Left renal pelvis (tissue), 4 donors: ENCODE measurements at regions not wholly inside any gene's neighbourhood (a gene's known extent, or its start where the extent isn't known, plus 50 kb on each side); places are given as distances from the start of the nearest gene placed in this dataset.

Experiments used
- DNase-seq, 4 donors: peaks; one replicate each; pipeline ENCODE4 v3.0.0-alpha.2; 2013; ENCODE audit warnings: low read depth in 4 of 4, low spot score in 3 of 4

DNA sequence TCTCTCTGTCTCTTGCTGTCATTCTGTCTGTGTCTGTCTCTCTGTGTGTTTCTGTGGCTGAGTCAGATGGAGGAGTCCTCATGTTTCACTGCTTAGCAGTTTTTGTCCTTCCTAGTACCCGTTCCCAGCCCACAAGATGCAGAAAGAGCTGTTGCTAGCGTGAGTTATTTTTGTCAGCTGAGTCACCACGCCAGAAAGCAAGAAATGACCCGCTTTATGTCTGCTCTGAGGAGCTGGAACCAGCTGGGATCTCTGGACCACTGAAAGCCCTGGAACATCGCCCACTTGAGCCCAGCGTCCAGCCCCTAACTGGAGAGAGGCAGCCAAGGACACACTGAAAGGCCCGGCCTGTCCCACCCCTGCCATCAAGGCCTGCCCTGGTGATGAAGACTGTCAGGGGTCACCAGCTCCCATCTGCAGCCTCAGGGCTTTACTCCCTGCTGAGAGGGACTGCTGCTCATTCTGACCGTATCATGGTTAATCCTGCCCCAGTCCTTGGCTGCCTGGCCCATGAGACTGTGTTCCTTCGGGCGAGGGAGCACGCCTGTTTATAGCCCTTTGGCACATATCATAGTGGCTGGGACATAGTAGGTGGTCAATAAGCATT is 101.7 kb upstream of the TPM1 start:
- DNase-seq = peak; percentile 42 to 61 (median 53)

GRCh38 chr15:62941699-62942098 is 100.8 kb upstream of the TPM1 start:
- no peak for DNase-seq

- DNase-seq = peak; percentile 59 to 80 (median 69)
Observed at GRCh38 chr15:62942428-62942827, 100.1 kb upstream of the TPM1 start.

DNA sequence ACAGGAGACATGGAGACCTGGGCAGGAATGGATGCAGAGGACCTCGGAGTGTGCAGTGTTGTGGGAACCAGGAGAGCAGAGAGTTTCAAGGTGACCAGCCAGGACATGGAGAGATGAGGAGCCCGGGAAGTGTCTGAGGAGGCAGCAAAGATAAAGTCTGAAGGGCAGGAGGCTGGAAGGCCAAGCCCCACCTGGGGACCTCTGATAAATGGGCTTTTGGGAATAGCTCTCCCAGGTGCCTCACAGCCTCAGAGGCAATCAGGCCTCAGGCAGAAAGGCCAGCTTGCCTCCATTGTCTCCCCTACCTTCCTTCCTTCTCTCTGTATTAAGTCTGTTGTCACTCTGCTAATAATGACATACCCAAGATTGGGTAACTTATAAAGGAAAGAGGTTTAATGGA is 97.5 kb upstream of the TPM1 start:
- no peak for DNase-seq

DNA sequence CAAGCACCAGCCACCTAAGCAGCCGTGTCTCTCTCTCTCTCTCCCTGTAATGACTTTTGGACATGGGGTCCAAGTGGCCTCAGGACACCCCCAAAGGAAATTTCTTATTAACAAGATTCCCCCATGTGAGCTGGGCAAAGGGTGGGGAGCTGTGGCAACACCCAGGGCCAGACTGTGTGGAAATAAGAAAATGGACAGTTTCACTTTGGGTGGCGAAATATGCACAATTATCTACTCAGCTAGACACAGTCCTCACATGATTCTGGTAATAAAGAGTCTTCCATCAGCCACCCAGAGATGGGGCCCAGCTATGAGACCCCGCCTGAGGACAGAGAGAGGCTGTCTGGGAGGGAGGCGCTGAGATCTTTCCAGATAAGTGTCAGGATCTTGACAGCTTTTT is 96.8 kb upstream of the TPM1 start:
- no peak for DNase-seq

- no peak for DNase-seq
Observed at GRCh38 chr15:62946940-62947339, 95.6 kb upstream of the TPM1 start.

- no peak for DNase-seq
Observed at GRCh38 chr15:62950462-62950931, 92.0 kb upstream of the TPM1 start.

DNA sequence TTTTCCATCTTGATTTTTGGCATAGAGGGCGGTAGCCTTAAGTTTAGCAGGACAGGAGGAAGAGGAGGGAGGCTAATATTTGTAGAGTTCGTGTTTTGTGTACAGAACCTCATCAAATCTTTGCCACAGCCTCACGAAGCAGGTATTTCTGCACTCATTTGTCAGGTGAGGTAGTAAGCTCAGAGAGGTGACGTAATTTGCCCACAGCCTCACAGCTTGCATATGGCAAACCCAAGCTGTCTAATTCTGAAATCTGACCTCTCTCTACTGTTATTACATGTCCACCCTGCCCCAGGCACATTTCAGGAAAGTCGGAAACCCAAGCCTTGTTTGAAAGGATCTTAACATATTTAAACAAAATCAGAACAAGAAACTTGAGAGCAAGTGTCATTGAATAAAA is 91.1 kb upstream of the TPM1 start:
- no peak for DNase-seq

GRCh38 chr15:62953021-62953420 is 89.5 kb upstream of the TPM1 start:
- DNase-seq = no peak

- no peak for DNase-seq
Observed at GRCh38 chr15:62953496-62954045, 89.0 kb upstream of the TPM1 start.

- DNase-seq = no peak
Observed at GRCh38 chr15:62957130-62957529, 85.4 kb upstream of the TPM1 start.

- peak in 1 of 4 donors; percentile 41 for DNase-seq
Observed at GRCh38 chr15:62958528-62959363, 83.8 kb upstream of the TPM1 start.

- DNase-seq = no peak
Observed at GRCh38 chr15:62961134-62961533, 81.4 kb upstream of the TPM1 start.

- DNase-seq = no peak
Observed at GRCh38 chr15:62962101-62962995, 80.2 kb upstream of the TPM1 start.

DNA sequence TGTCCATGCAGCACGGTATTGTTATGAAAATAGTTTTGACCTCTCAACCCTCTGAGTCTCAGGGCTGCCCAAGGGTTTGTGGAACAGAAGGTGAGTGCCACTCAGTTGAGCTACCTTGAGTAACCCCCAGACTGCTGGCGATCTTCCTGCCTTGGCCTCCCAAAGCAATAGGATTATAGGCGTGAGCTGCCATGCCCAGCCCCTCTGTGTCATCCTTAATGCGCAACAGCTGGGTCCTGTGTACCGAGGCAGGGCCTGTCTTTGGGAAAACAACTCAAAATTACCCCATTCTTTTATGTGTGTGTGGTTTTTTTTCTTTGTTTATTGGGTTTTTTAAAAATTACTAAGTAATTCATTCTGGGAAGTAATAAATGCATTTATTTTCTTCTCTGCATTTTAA is 78.3 kb upstream of the TPM1 start:
- no peak for DNase-seq

GRCh38 chr15:62966294-62967078 is 76.1 kb upstream of the TPM1 start:
- DNase-seq = no peak

DNA sequence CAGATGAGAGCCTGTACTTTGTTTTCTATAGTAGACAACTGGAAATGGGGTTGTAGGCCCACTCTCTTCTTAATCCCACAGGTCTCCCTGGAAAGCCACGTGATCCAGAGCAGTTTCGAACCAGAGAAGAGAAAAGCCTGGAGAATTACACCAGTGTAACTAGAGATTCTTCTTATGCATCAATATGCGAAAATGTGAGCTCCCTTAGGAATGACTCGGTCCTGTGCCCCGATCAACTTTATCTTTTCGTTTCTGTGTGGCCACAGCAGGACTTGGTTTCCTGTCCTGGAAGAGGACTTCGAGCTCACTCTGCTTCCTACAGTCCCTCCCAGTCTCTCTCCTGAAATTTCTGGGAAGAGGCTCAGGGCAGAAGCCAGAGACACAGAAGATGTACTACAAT is 73.8 kb upstream of the TPM1 start:
- no peak for DNase-seq

DNA sequence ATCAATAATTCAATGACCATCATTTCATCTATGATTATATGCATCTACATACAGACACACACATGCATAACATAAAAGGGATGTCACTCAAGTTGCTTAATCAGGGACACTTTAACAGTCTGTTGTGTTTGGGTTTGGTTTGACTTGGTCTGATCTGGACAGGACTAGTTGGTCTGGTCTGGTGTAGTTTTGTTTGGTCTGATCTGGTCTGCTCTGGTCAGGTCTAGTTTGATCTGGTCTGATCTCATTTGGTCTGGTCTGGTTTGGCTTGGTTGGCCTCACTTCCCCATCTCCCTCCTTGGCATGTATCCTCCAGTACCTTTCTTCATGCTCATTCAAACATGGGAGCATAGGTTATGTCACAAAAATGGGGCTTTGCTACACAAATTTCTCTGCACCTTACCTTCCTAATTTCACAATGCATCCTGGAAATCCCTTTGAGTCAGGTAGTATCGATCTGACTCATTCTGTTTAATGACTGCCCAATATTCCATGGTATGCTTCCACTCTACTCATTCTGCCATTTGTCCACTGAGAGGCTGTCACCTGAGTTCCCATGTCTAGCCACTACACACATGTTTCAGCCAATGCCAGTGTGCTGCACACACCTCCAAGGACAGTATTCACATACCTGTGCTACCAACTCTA is 73.0 kb upstream of the TPM1 start:
- DNase-seq = no peak

GRCh38 chr15:62972814-62973213 is 69.7 kb upstream of the TPM1 start:
- no peak for DNase-seq

GRCh38 chr15:62975515-62975914 is 67.0 kb upstream of the TPM1 start:
- DNase-seq = no peak
